HepG2 (cell line): ENCODE measurements at regions not wholly inside any gene's neighbourhood (a gene's known extent, or its start where the extent isn't known, plus 50 kb on each side); places are given as distances from the start of the nearest gene placed in this dataset.

Experiments
- ATAC-seq: fragments of 200-7000 bp; cut with Tn5 transposase; 3 replicates; pipeline ENCODE4 v1.9.1; 2020; ENCODE audit warnings: mild to moderate bottlenecking, moderate library complexity
- BruUV-seq: library from RNA; stranded (reverse); fragments of 400-500 nt; replicated peaks from 2 replicates; lab custom pipeline; 2021; lab: Mats Ljungman, UMichigan
- CTCF ChIA-PET: fragments of 300-600 bp; formaldehyde crosslinking; extraction: SDS; loops from one replicate; lab custom pipeline; 2021; ENCODE audit warnings: low total read pairs, inconsistent platforms, low intra/inter-chr PET ratio; lab: Yijun Ruan, JAX
- POLR2A ChIA-PET: fragments of 350-600 bp; sonication (Branson Sonifier 250); formaldehyde crosslinking; loops from one replicate; lab custom pipeline; 2020; ENCODE audit warnings: antibody characterized with exemption, inconsistent platforms; lab: Yijun Ruan, JAX
- DNase-seq: peaks from one replicate; pipeline ENCODE4 v3.0.0-alpha.2; 2015; ENCODE audit warnings: low spot score
- FAIRE-seq: peaks from 3 replicates; lab custom pipeline; 2011; peaks lifted over from hg19 to GRCh38; lab: Jason Lieb, UNC
- H2AFZ ChIP-seq: one replicate; pipeline ENCODE4 v1.6.1; 2011; ENCODE audit warnings: low read length, inconsistent platforms
- H3K27ac ChIP-seq: fragments of 300-600 bp; 3 replicates; pipeline ENCODE4 v1.8.0; 2011; ENCODE audit warnings: mixed run types, mild to moderate bottlenecking, mixed read lengths, low read length, inconsistent platforms; ENCODE audit not compliant: insufficient read depth; ENCODE audit errors: extremely low read length
- H3K27me3 ChIP-seq, 2 experiments: fragments of 200-600 bp in 1 of 2; 2 replicates in 1 of 2; 3 replicates in 1 of 2; pipeline versions ENCODE4 v1.6.0 to v1.8.0; 2011; ENCODE audit warnings: low read length in 2 of 2, mild to moderate bottlenecking in 2 of 2, moderate library complexity in 2 of 2, inconsistent platforms in 1 of 2; ENCODE audit not compliant: insufficient read depth in 2 of 2, control insufficient read depth in 1 of 2
- H3K36me3 ChIP-seq, 2 experiments: fragments of 200-600 bp in 1 of 2; replicated peaks in 1 of 2; 2 replicates in 1 of 2; 3 replicates in 1 of 2; pipeline versions ENCODE4 v1.5.1 to v1.8.0; 2011; ENCODE audit warnings: low read length in 2 of 2, inconsistent platforms in 1 of 2; ENCODE audit not compliant: insufficient read depth in 2 of 2, control insufficient read depth in 1 of 2
- H3K4me1 ChIP-seq: 2 replicates; pipeline ENCODE4 v1.5.1; 2012; ENCODE audit warnings: low read length, inconsistent platforms; ENCODE audit not compliant: insufficient read depth
- H3K4me2 ChIP-seq: 2 replicates; pipeline ENCODE4 v1.6.0; 2011; ENCODE audit warnings: low read depth, low read length, inconsistent platforms
- H3K4me3 ChIP-seq, 3 experiments: fragments of 200-600 bp in 1 of 3; sonication (generic), shearing (Covaris generic) in 1 of 3; replicated peaks in 1 of 3; 2 replicates each; pipeline ENCODE4 v1.5.1; 2011 to 2016; ENCODE audit warnings: low read length in 3 of 3, inconsistent platforms in 2 of 3, low read depth in 2 of 3, mild to moderate bottlenecking in 2 of 3, control low read depth in 1 of 3, mixed read lengths in 1 of 3; ENCODE audit not compliant: insufficient read depth in 1 of 3
- H3K79me2 ChIP-seq: one replicate; pipeline ENCODE4 v1.6.1; 2011; ENCODE audit warnings: low read length, inconsistent platforms; ENCODE audit not compliant: insufficient read depth
- H3K9ac ChIP-seq: 2 replicates; pipeline ENCODE4 v1.6.0; 2011; ENCODE audit warnings: mild to moderate bottlenecking, low read depth, low read length, inconsistent platforms; ENCODE audit not compliant: insufficient read depth
- H3K9me3 ChIP-seq: 2 replicates; pipeline ENCODE4 v1.5.1; 2012; ENCODE audit warnings: mild to moderate bottlenecking, low read length
- H4K20me1 ChIP-seq: 2 replicates; pipeline ENCODE4 v1.6.0; 2011; ENCODE audit warnings: inconsistent platforms, mild to moderate bottlenecking, low read length, moderate library complexity; ENCODE audit not compliant: insufficient read depth
- DBP ChIP-seq: sonication (generic); formaldehyde crosslinking; IDR thresholded peaks from 2 replicates; pipeline ENCODE4 v1.4.0; 2020; ENCODE audit warnings: missing genetic modification reagents; ENCODE audit errors: not compliant biosample characterization
- FOXP1 ChIP-seq, 2 experiments: fragments of 450-650 bp in 1 of 2; IDR thresholded peaks; 2 replicates each; pipeline ENCODE4 v1.6.1; 2017 to 2018; ENCODE audit warnings: antibody characterized with exemption in 1 of 2
- KDM6A ChIP-seq: IDR thresholded peaks from 2 replicates; pipeline ENCODE4 v1.6.1; 2016; ENCODE audit warnings: low read depth
- MAFG ChIP-seq: sonication (generic); formaldehyde crosslinking; IDR thresholded peaks from 2 replicates; pipeline ENCODE4 v1.5.1; 2020; ENCODE audit warnings: mild to moderate bottlenecking, missing genetic modification reagents
- NCOR1 ChIP-seq: fragments of 200-600 bp; sonication (generic); IDR thresholded peaks from 2 replicates; pipeline ENCODE4 v1.7.0; 2017; ENCODE audit warnings: antibody characterized with exemption, low read length, borderline replicate concordance
- NFE2L1 ChIP-seq: sonication (generic); formaldehyde crosslinking; IDR thresholded peaks from 2 replicates; pipeline ENCODE4 v1.4.0; 2020; ENCODE audit warnings: missing genetic modification reagents, mild to moderate bottlenecking, borderline replicate concordance
- SUZ12 ChIP-seq: fragments of 150-350 bp; IDR thresholded peaks from 2 replicates; pipeline ENCODE4 v1.6.1; 2014; ENCODE audit warnings: low read depth, low read length
- TRAFD1 ChIP-seq: sonication (generic); formaldehyde crosslinking; IDR thresholded peaks from 2 replicates; pipeline ENCODE4 v1.5.1; 2020; ENCODE audit warnings: missing genetic modification reagents, mild to moderate bottlenecking, borderline replicate concordance
- ZBTB42 ChIP-seq: sonication (generic); formaldehyde crosslinking; IDR thresholded peaks from 2 replicates; pipeline ENCODE4 v1.5.0; 2020; ENCODE audit warnings: mild to moderate bottlenecking, missing genetic modification reagents
- ZEB1 ChIP-seq: IDR thresholded peaks from 2 replicates; pipeline ENCODE4 v1.6.1; 2012; ENCODE audit warnings: mild to moderate bottlenecking, low read depth, inconsistent platforms; ENCODE audit not compliant: insufficient replicate concordance
- ZNF326 ChIP-seq: sonication (generic); formaldehyde crosslinking; IDR thresholded peaks from 2 replicates; pipeline ENCODE4 v1.4.0; 2020; ENCODE audit warnings: missing genetic modification reagents, borderline replicate concordance
- ZNF510 ChIP-seq: sonication (generic); formaldehyde crosslinking; IDR thresholded peaks from 2 replicates; pipeline ENCODE4 v1.4.0; 2020; ENCODE audit warnings: low read depth, mild to moderate bottlenecking, missing genetic modification reagents
- ZNF546 ChIP-seq: sonication (generic); formaldehyde crosslinking; conservative IDR thresholded peaks from 2 replicates; pipeline ENCODE4 v1.8.1; 2023; ENCODE audit warnings: mild to moderate bottlenecking, missing genetic modification reagents
- ZNF572 ChIP-seq: sonication (generic); formaldehyde crosslinking; IDR thresholded peaks from 2 replicates; pipeline ENCODE4 v1.5.1; 2020; ENCODE audit warnings: mild to moderate bottlenecking, missing genetic modification reagents
- ZNF674 ChIP-seq: sonication (generic); formaldehyde crosslinking; IDR thresholded peaks from 2 replicates; pipeline ENCODE4 v1.5.0; 2020; ENCODE audit warnings: low read depth, mild to moderate bottlenecking, missing genetic modification reagents
- ZNF678 ChIP-seq: sonication (generic); formaldehyde crosslinking; IDR thresholded peaks from 2 replicates; pipeline ENCODE4 v1.4.0; 2020; ENCODE audit warnings: mild to moderate bottlenecking, missing genetic modification reagents
- WGBS: methylation state at CpG from one replicate; pipeline ENCODE4 v1.1.6; 2017; ENCODE audit warnings: low lambda C conversion rate; 5-methylcytosine and 5-hydroxymethylcytosine counted together
- in situ Hi-C: cut with HindIII; loops from 2 replicates; pipeline ENCODE4 v1.10.0; 2017; ENCODE audit warnings: low pct_unique_long_range_greater_than_20kb; ENCODE audit not compliant: extremely low pct_ligation_motif_present
- intact Hi-C: fragments of 100-400 bp; cut with micrococcal nuclease; formaldehyde crosslinking; loops from one replicate; pipeline ENCODE4 v1.10.0; 2022; ENCODE audit not compliant: unreplicated experiment

- in situ Hi-C loops: no loop called here
- Histone ChIP-seq H3K9ac (no peak overlapping the region), H3K4me3 (no peak overlapping the region), H3K4me1 (no peaks in the 10 kb centered on the region), H2AFZ (no peak overlapping the region), H3K27ac (no peak overlapping the region), H4K20me1 (no peaks in the 10 kb centered on the region), H3K27me3 (no peaks in the 10 kb centered on the region), H3K4me2 (no peak overlapping the region), H3K9me3 (peaks cover 61% of the 10 kb centered on the region), H3K79me2 (no peaks in the 10 kb centered on the region), H3K36me3 (no peaks in the 10 kb centered on the region)
- WGBS: 3% methylated on average over 3 of the region's 3 CpGs
- intact Hi-C loops: no loop called here
- no peak for FAIRE-seq
- ChIA-PET POLR2A (no interaction called here), CTCF (no interaction called here)
- DNase-seq: no peak
- TF ChIP-seq NFE2L1 (no peak), MAFG (CRISPR knock-in tag) (no peak), SUZ12 (no peak), ZNF326 (CRISPR knock-in tag) (no peak), ZBTB42 (CRISPR knock-in tag) (no peak), ZNF510 (CRISPR knock-in tag) (no peak), ZNF572 (CRISPR knock-in tag) (no peak), DBP (no peak), ZEB1 (no peak), TRAFD1 (CRISPR knock-in tag) (no peak), FOXP1 (IDR thresholded peaks at IDR 0.05) (no peak), FOXP1 (CRISPR knock-in tag; IDR thresholded peaks at IDR 0.05) (no peak), ZNF546 (CRISPR knock-in tag) (no peak), ZNF674 (CRISPR knock-in tag) (no peak), KDM6A (CRISPR knock-in tag) (no peak), NCOR1 (no peak), ZNF678 (CRISPR knock-in tag) (no peak)
- no peak for ATAC-seq
- BruUV-seq: no TSS peak
These were observed 352.5 kb downstream of the KCNJ2 start for GRCh38 chr17:70521821-70522256.
